Esophagus muscularis mucosa (tissue), 4 donors: ENCODE measurements at regions not wholly inside any gene's neighbourhood (a gene's known extent, or its start where the extent isn't known, plus 50 kb on each side); places are given as distances from the start of the nearest gene placed in this dataset.
"Not testable (repeated sequence)": the region's sequence is repeated elsewhere in the genome, so short reads cannot be mapped to it uniquely, and the experiment has no call there.

Experiments
- DNase-seq: peaks from one replicate; pipeline ENCODE4 v3.0.0-alpha.2; 2017; ENCODE audit errors: extremely low spot score
- H3K27ac ChIP-seq, 4 donors: fragments of 200-600 bp; sonication (generic); replicated peaks in 1 of 4; 1 replicate in 3 of 4; 2 replicates in 1 of 4; pipeline ENCODE4 v1.5.1; 2016 to 2019; ENCODE audit warnings: mild to moderate bottlenecking in 1 of 4
- H3K27me3 ChIP-seq, 4 donors: fragments of 200-600 bp; sonication (generic); one replicate each; pipeline versions ENCODE4 v1.5.1 to v1.6.0; 2016 to 2019
- H3K36me3 ChIP-seq, 4 donors: fragments of 200-600 bp; sonication (generic); one replicate each; pipeline ENCODE4 v1.5.1; 2016 to 2019
- H3K4me1 ChIP-seq, 4 donors: fragments of 200-600 bp; sonication (generic); one replicate each; pipeline ENCODE4 v1.5.1; 2016 to 2019
- H3K4me3 ChIP-seq, 4 donors: fragments of 200-600 bp; sonication (generic); 1 replicate in 2 of 4; 2 replicates in 2 of 4; pipeline ENCODE4 v1.5.1; 2016 to 2019; ENCODE audit warnings: mild to moderate bottlenecking in 4 of 4, moderate library complexity in 1 of 4
- H3K9me3 ChIP-seq, 4 donors: fragments of 200-600 bp; sonication (generic); 1 replicate in 3 of 4; 2 replicates in 1 of 4; pipeline ENCODE4 v1.5.1; 2016 to 2019
- EP300 ChIP-seq: sonication (generic); formaldehyde crosslinking; IDR thresholded peaks from one replicate; pipeline ENCODE4 v1.6.1; 2017; ENCODE audit warnings: antibody characterized with exemption
- POLR2A ChIP-seq: fragments of 450-650 bp; IDR thresholded peaks from one replicate; pipeline ENCODE4 v1.6.1; 2017; ENCODE audit warnings: antibody characterized with exemption, moderate library complexity, mild to moderate bottlenecking, low read depth
- POLR2AphosphoS5 ChIP-seq, 2 donors: sonication (generic); formaldehyde crosslinking; IDR thresholded peaks; one replicate each; pipeline ENCODE4 v1.6.1; 2017; ENCODE audit warnings: antibody characterized with exemption in 2 of 2
- WGBS: methylation state at CpG from one replicate; pipeline ENCODE4 v1.1.5; 2018; 5-methylcytosine and 5-hydroxymethylcytosine counted together
- intact Hi-C: fragments of 100-400 bp; cut with DNase I; formaldehyde crosslinking; loops from one replicate; pipeline ENCODE4 v1.15.1; 2023
- TF ChIP-seq, protein P1 (sequence below), 3 experiments: fragments of 200-600 bp in 2 of 3; fragments of 450-650 bp in 1 of 3; sonication (generic) in 2 of 3; IDR thresholded peaks; one replicate each; pipeline ENCODE4 v1.5.1; 2017 to 2019; ENCODE audit warnings: antibody characterized with exemption in 3 of 3, mild to moderate bottlenecking in 2 of 3, moderate library complexity in 1 of 3

GRCh38 chr21:17264182-17264581, 248.7 kb upstream of the CXADR start:
- H3K36me3 ChIP-seq, result no peaks in the 10 kb centered on the region
- no peak overlapping the region for H3K27ac ChIP-seq
- no peaks in the 10 kb centered on the region for H3K9me3 ChIP-seq
- no peaks in the 10 kb centered on the region for H3K27me3 ChIP-seq
- intact Hi-C loops, result no loop called here
- H3K4me1 ChIP-seq, result no peaks in the 10 kb centered on the region
- DNase-seq, result no peak
- no peak overlapping the region for H3K4me3 ChIP-seq
- no peak for TF ChIP-seq EP300
- no peak for TF ChIP-seq POLR2A
- TF ChIP-seq POLR2AphosphoS5 (IDR thresholded peaks at IDR 0.05), result no peak
- TF ChIP-seq, protein P1, sequence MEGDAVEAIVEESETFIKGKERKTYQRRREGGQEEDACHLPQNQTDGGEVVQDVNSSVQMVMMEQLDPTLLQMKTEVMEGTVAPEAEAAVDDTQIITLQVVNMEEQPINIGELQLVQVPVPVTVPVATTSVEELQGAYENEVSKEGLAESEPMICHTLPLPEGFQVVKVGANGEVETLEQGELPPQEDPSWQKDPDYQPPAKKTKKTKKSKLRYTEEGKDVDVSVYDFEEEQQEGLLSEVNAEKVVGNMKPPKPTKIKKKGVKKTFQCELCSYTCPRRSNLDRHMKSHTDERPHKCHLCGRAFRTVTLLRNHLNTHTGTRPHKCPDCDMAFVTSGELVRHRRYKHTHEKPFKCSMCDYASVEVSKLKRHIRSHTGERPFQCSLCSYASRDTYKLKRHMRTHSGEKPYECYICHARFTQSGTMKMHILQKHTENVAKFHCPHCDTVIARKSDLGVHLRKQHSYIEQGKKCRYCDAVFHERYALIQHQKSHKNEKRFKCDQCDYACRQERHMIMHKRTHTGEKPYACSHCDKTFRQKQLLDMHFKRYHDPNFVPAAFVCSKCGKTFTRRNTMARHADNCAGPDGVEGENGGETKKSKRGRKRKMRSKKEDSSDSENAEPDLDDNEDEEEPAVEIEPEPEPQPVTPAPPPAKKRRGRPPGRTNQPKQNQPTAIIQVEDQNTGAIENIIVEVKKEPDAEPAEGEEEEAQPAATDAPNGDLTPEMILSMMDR (IDR thresholded peaks at IDR 0.05), result no peak
- WGBS, result 81% methylated on average over 2 of the region's 2 CpGs

GRCh38 chr21:17269760-17270159, 243.1 kb upstream of the CXADR start:
- Histone ChIP-seq H3K9me3 (no peaks in the 10 kb centered on the region), H3K4me1 (no peaks in the 10 kb centered on the region), H3K27ac (no peak overlapping the region), H3K36me3 (no peaks in the 10 kb centered on the region), H3K27me3 (no peaks in the 10 kb centered on the region), H3K4me3 (no peak overlapping the region)
- intact Hi-C loops, result no loop called here
- TF ChIP-seq EP300 (no peak), POLR2AphosphoS5 (IDR thresholded peaks at IDR 0.05) (no peak), POLR2A (no peak)
- TF ChIP-seq, protein P1 (IDR thresholded peaks at IDR 0.05), result no peak
- no peak for DNase-seq
- 70% methylated on average over 3 of the region's 3 CpGs for WGBS

- Histone ChIP-seq H3K27me3 (no peaks in the 10 kb centered on the region), H3K4me3 (no peak overlapping the region), H3K9me3 (no peaks in the 10 kb centered on the region), H3K4me1 (no peaks in the 10 kb centered on the region), H3K27ac (no peak overlapping the region), H3K36me3 (no peaks in the 10 kb centered on the region)
- 4% methylated on average over 1 of the region's 1 CpG for WGBS
- DNase-seq, result no peak
- intact Hi-C loops, result no loop called here
- TF ChIP-seq POLR2A (no peak), EP300 (no peak), POLR2AphosphoS5 (IDR thresholded peaks at IDR 0.05) (no peak)
- TF ChIP-seq, protein P1 (IDR thresholded peaks at IDR 0.05), result peak; percentile 56 to 61 (median 56)
Observed at GRCh38 chr21:17270229-17270628, 242.6 kb upstream of the CXADR start.

GRCh38 chr21:17279663-17280062, 233.2 kb upstream of the CXADR start:
- TF ChIP-seq, protein P1 (IDR thresholded peaks at IDR 0.05), result no peak
- intact Hi-C loops, result no loop called here
- H3K4me3 ChIP-seq, result no peak overlapping the region
- H3K27me3 ChIP-seq, result no peaks in the 10 kb centered on the region
- H3K4me1 ChIP-seq, result no peaks in the 10 kb centered on the region
- peaks cover 0 to 35% (median 19%) of the 10 kb centered on the region in 4 donors for H3K9me3 ChIP-seq
- WGBS, result 100% methylated on average over 3 of the region's 3 CpGs
- DNase-seq, result no peak
- H3K27ac ChIP-seq, result no peak overlapping the region
- no peaks in the 10 kb centered on the region for H3K36me3 ChIP-seq

- H3K27me3 ChIP-seq, H3K4me1 ChIP-seq, H3K27ac ChIP-seq, intact Hi-C loops, H3K36me3 ChIP-seq, DNase-seq: not testable (repeated sequence)
- 48% methylated on average over 11 of the region's 11 CpGs for WGBS
- Histone ChIP-seq H3K9me3 (peaks cover 0 to 15% (median 9%) of the 10 kb centered on the region in 4 donors), H3K4me3 (peak overlapping the region in 1 of 4 donors; percentile 7)
Observed at GRCh38 chr21:17293016-17293562, 219.8 kb upstream of the CXADR start.
